NB4 (cell line): ENCODE measurements at regions not wholly inside any gene's neighbourhood (a gene's known extent, or its start where the extent isn't known, plus 50 kb on each side); places are given as distances from the start of the nearest gene placed in this dataset.

ENCODE experiments used
- CTCF ChIP-seq: IDR thresholded peaks from one replicate; pipeline ENCODE4 v1.5.1; 2012; ENCODE audit warnings: low read depth, low read length
- MYC ChIP-seq: IDR thresholded peaks from 2 replicates; pipeline ENCODE4 v1.6.1; 2011; ENCODE audit warnings: low read depth, low read length

GRCh38 chr7:82625377-82625776 is 181.8 kb upstream of the CACNA2D1 start:
- TF ChIP-seq CTCF (no peak), MYC (no peak)
